RWPE2 (cell line): ENCODE measurements at regions not wholly inside any gene's neighbourhood (a gene's known extent, or its start where the extent isn't known, plus 50 kb on each side); places are given as distances from the start of the nearest gene placed in this dataset.
"Not testable (repeated sequence)": the region's sequence is repeated elsewhere in the genome, so short reads cannot be mapped to it uniquely, and the experiment has no call there.

ENCODE experiments used
- ATAC-seq: fragments of 200-7000 bp; cut with Tn5 transposase; 3 replicates; pipeline ENCODE4 v1.9.1; 2021; ENCODE audit warnings: low read depth
- DNase-seq: peaks from one replicate; pipeline ENCODE4 v3.0.0-alpha.2; 2020; ENCODE audit warnings: low spot score
- H3K27ac ChIP-seq: fragments of 450-650 bp; 2 replicates; pipeline ENCODE4 v1.5.1; 2017; ENCODE audit warnings: mild to moderate bottlenecking; ENCODE audit not compliant: poor library complexity, severe bottlenecking
- H3K27me3 ChIP-seq: fragments of 250-450 bp; sonication (Bioruptor Pico); 2 replicates; pipeline ENCODE4 v1.5.1; 2021; ENCODE audit warnings: mild to moderate bottlenecking, moderate library complexity; ENCODE audit not compliant: insufficient read depth, poor library complexity, severe bottlenecking
- H3K36me3 ChIP-seq: fragments of 250-450 bp; sonication (Bioruptor Pico); 2 replicates; pipeline ENCODE4 v1.5.1; 2020; ENCODE audit warnings: low read depth, mild to moderate bottlenecking, moderate library complexity
- H3K4me1 ChIP-seq: fragments of 250-450 bp; sonication (Bioruptor Pico); 2 replicates; pipeline ENCODE4 v1.5.1; 2021; ENCODE audit warnings: mild to moderate bottlenecking, moderate library complexity; ENCODE audit not compliant: insufficient read depth, poor library complexity, severe bottlenecking
- H3K4me3 ChIP-seq: fragments of 250-450 bp; sonication (Bioruptor Pico); 2 replicates; pipeline ENCODE4 v1.5.1; 2021; ENCODE audit warnings: mild to moderate bottlenecking, moderate library complexity; ENCODE audit not compliant: severe bottlenecking
- H3K9me3 ChIP-seq: fragments of 250-450 bp; sonication (Bioruptor Pico); 2 replicates; pipeline ENCODE4 v1.5.1; 2021; ENCODE audit warnings: mild to moderate bottlenecking, moderate library complexity; ENCODE audit not compliant: severe bottlenecking
- CTCF ChIP-seq: fragments of 450-650 bp; IDR thresholded peaks from one replicate; pipeline ENCODE4 v1.5.1; 2017; ENCODE audit warnings: mild to moderate bottlenecking, moderate library complexity; ENCODE audit not compliant: poor library complexity, severe bottlenecking

GRCh38 chrX:444305-444704, 57.6 kb upstream of the PPP2R3B start:
- Histone ChIP-seq H3K36me3 (no peaks in the 10 kb centered on the region), H3K9me3 (peaks cover 2% of the 10 kb centered on the region), H3K27ac (no peak overlapping the region), H3K4me3 (no peak overlapping the region), H3K4me1 (no peaks in the 10 kb centered on the region), H3K27me3 (no peaks in the 10 kb centered on the region)
- no peak for TF ChIP-seq CTCF
- DNase-seq (no peak), ATAC-seq (no peak)

DNA sequence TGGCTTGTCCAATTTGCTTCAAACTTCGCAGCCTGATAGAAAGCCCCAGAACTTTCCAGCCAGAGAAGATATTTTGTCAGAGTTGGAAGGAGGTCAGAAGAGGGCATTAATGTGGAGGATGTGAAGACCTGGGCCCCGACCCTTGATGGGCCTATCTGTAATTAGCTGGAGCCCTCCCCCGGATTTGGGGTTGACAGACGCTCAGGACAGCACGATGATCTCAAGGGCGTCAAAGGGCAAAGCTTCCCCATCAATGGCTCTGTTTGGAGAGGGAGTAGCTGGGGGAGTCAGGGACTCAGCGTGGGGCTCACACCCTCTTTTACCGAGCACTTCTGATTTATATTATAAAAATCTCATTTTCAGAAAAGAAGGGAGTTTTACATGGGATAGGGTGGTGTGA, 59.0 kb upstream of the PPP2R3B start:
- peaks cover 3% of the 10 kb centered on the region for H3K9me3 ChIP-seq
- H3K27me3 ChIP-seq: no peaks in the 10 kb centered on the region
- TF ChIP-seq CTCF: no peak
- DNase-seq (no peak), ATAC-seq (no peak)
- no peaks in the 10 kb centered on the region for H3K36me3 ChIP-seq
- no peak overlapping the region for H3K27ac ChIP-seq
- no peak overlapping the region for H3K4me3 ChIP-seq
- H3K4me1 ChIP-seq: no peaks in the 10 kb centered on the region

- no peak overlapping the region for H3K27ac ChIP-seq
- no peaks in the 10 kb centered on the region for H3K4me1 ChIP-seq
- no peak overlapping the region for H3K4me3 ChIP-seq
- H3K27me3 ChIP-seq: no peaks in the 10 kb centered on the region
- ATAC-seq (no peak), DNase-seq (no peak)
- no peaks in the 10 kb centered on the region for H3K36me3 ChIP-seq
- H3K9me3 ChIP-seq: peaks cover 5% of the 10 kb centered on the region
- no peak for TF ChIP-seq CTCF
These were observed 59.5 kb upstream of the PPP2R3B start for GRCh38 chrX:446245-446644.

DNA sequence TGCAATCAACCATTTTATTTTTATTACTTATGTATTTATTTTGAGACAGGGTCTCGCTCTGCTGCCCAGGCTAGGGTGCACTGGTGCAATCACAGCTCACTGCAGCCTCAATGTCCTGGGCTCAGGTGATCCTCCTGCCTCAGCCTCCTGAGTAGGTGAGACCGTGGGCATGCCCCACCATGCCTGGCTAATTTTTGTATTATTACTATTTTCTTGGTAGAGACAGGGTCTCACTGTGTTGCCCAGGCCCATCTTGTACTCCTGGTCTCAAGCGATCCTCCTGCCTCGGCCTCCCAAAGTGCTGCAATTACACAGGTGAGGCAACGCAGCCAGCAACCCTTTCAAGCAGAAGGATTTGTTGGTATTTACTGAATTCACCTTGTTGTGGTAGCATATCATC, 60.3 kb upstream of the PPP2R3B start:
- Histone ChIP-seq H3K4me3 (no peak overlapping the region), H3K9me3 (peaks cover 11% of the 10 kb centered on the region), H3K4me1 (no peaks in the 10 kb centered on the region), H3K27me3 (no peaks in the 10 kb centered on the region), H3K36me3 (no peaks in the 10 kb centered on the region), H3K27ac (no peak overlapping the region)
- ATAC-seq (no peak), DNase-seq (peak; percentile 27)
- TF ChIP-seq CTCF: no peak

- peaks cover 15% of the 10 kb centered on the region for H3K9me3 ChIP-seq
- not testable (repeated sequence) for H3K27me3 ChIP-seq, H3K4me3 ChIP-seq, H3K4me1 ChIP-seq, H3K27ac ChIP-seq, H3K36me3 ChIP-seq, ATAC-seq
- DNase-seq: peak; percentile 37
These were observed 65.0 kb upstream of the PPP2R3B start for GRCh38 chrX:451750-452149.

DNA sequence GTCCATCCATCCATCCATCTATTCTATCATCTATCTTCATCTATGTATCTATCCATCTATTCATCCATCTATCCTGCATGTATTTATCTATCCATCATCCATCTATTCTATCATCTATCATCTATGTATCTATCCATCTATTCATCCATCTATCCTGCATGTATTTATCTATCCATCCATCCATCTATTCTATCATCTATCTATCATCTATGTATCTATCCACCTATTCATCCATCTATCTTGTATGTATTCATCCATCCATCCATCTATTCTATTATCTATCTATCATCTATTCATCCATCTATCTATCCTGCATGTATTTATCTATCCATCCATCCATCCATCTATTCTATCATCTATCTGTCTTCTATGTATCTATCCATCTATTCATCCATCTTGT, 65.9 kb upstream of the PPP2R3B start:
- no peaks in the 10 kb centered on the region for H3K27me3 ChIP-seq
- H3K9me3 ChIP-seq: peaks cover 18% of the 10 kb centered on the region
- H3K4me1 ChIP-seq: no peaks in the 10 kb centered on the region
- no peak overlapping the region for H3K4me3 ChIP-seq
- no peak for TF ChIP-seq CTCF
- ATAC-seq (no peak), DNase-seq (no peak)
- H3K27ac ChIP-seq: no peak overlapping the region
- no peaks in the 10 kb centered on the region for H3K36me3 ChIP-seq

DNA sequence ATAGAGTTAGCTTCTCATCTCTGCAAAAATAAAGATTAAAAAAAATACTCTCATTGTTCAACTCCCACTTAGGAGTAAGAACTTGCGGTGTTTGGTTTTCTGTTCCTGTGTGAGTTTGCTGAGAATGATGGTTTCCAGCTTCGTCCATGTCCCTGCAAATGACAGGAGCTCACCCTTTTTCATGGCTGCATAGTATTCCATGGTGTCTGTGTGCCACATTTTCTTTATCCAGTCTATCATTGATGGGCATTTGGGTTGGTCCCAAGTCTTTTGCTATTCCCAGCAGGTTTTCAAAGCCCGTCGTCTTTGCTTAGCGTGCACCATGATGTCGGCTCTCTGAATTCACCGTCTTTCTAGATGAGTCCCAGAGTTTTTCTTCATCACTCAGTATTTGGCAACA, 67.8 kb upstream of the PPP2R3B start:
- DNase-seq: peak; percentile 13
- H3K27ac ChIP-seq, H3K4me3 ChIP-seq, H3K4me1 ChIP-seq, H3K27me3 ChIP-seq, H3K36me3 ChIP-seq, ATAC-seq: not testable (repeated sequence)
- peaks cover 18% of the 10 kb centered on the region for H3K9me3 ChIP-seq
